ENCODE measurements at regions not wholly inside any gene's neighbourhood (a gene's known extent, or its start where the extent isn't known, plus 50 kb on each side); places are given as distances from the start of the nearest gene placed in this dataset.

DNA sequence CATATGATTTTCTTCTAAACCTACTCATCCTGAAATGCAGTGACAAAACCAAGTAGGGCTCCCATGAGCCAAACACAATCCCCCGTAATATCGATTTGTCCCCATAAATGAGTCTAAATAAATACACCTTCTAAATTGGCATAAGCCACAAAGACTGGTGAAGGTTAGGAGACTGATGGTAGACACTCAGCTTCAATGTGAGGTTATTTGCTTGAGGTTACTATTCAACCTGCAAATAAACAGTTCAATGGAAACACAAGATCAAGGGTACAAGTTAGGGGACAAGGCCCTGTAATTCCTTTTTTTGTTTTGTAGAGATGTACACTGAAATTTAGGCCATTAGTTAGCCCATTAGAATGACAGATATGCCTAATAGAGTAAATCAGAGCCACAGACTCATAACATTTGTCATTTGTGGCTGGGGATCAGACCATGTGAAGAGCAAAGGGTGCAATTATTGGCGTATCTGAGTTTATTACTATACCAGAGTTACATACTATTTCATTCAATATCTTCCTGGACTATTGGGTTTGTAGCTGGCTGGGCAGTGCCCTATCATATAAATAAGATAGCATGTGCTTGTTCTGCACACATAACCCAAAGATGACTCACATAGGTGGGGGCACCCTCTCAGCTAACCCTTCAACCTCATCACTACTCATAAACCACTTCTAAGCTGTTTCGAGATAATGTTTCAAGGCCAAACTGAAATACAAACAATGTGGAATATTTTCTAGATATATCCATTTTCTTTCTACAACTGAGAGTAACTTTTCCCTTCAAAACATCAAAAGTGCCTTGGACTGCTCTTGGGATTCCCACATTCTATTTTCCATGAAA lies 695.3 kb downstream of the KCNA4 start:
- Histone ChIP-seq H2AFZ (ENCODE audit: low read depth, low read length, poor library complexity, severe bottlenecking) (peak overlapping the region; percentile 57), H3K9me3 (ENCODE audit: control insufficient read depth in 1 of 2, insufficient read depth in 1 of 2, low read depth in 1 of 2, low read length in 2 of 2) (no peaks in the 10 kb centered on the region), H4K20me1 (ENCODE audit: insufficient read depth) (no peaks in the 10 kb centered on the region), H3K36me3 (ENCODE audit: control insufficient read depth in 1 of 2, insufficient read depth in 2 of 2, low read length in 2 of 2) (no peaks in the 10 kb centered on the region), H3K4me1 (ENCODE audit: control insufficient read depth in 1 of 2, insufficient read depth in 2 of 2, low read length in 2 of 2) (peaks cover 10 to 14% of the 10 kb centered on the region in 2 experiments; a peak in 3 of 4 replicates), H3K9me2 (ENCODE audit: insufficient read depth) (no peaks in the 10 kb centered on the region), H3K27me3 (ENCODE audit: insufficient read depth, low read length) (no peaks in the 10 kb centered on the region), H3K27ac (ENCODE audit: low read depth, low read length) (no peak overlapping the region), H3K9ac (ENCODE audit: low read length) (no peak overlapping the region), H3K79me2 (ENCODE audit: insufficient read depth, low read length) (no peaks in the 10 kb centered on the region), H3K4me3 (replicated peaks in 1 of 2; ENCODE audit: low read depth in 1 of 2, low read length in 2 of 2) (no peak overlapping the region), H3K4me2 (ENCODE audit: low read length) (peak overlapping the region; percentile 50)
- intact Hi-C loops (cut with micrococcal nuclease) = loop anchor here (5.0 kb wide), 1 partner anchor 304 kb away; no protein-coding TSS in a partner anchor
- no TSS peak for BruUV-seq (replicated peaks)
- RAD21 ChIA-PET (ENCODE audit: low non-redundant PET in 1 of 2, low total read pairs in 2 of 2, uncharacterized antibody in 2 of 2, unreplicated experiment in 2 of 2) = interaction anchor here in 1 of 2 experiments (0.6 kb wide), 1 partner anchor 533 kb away, joined by 3 read pairs; no protein-coding TSS in a partner anchor
- DNase-seq (ENCODE audit: low read depth, low spot score) = peak; percentile 39
- peak; percentile 93 for ATAC-seq
- CTCF ChIA-PET = interaction anchor here (1.0 kb wide), 1 partner anchor 22 kb away, joined by 4 read pairs; no protein-coding TSS in a partner anchor
- TF ChIP-seq ZNF274 (IDR thresholded peaks at IDR 0.05; ENCODE audit: low read depth, low read length) = no peak
- TF ChIP-seq TCF7L2 (IDR thresholded peaks at IDR 0.05; ENCODE audit: borderline replicate concordance, extremely low read depth, insufficient read depth, insufficient read length) = peak; percentile 80
- TF ChIP-seq ZFX (IDR thresholded peaks at IDR 0.05) = no peak
- peak; percentile 46; the same call in 1 of the 2 replicates for TF ChIP-seq SP1 (IDR thresholded peaks at IDR 0.05; ENCODE audit: low read depth)
- TF ChIP-seq, protein P1, sequence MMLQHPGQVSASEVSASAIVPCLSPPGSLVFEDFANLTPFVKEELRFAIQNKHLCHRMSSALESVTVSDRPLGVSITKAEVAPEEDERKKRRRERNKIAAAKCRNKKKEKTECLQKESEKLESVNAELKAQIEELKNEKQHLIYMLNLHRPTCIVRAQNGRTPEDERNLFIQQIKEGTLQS (IDR thresholded peaks at IDR 0.05) = no peak
- TF ChIP-seq, protein P2, sequence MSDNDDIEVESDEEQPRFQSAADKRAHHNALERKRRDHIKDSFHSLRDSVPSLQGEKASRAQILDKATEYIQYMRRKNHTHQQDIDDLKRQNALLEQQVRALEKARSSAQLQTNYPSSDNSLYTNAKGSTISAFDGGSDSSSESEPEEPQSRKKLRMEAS (IDR thresholded peaks at IDR 0.05) = peak; percentile 46; the same call in 1 of the 2 replicates
- 0 out of 2 replicates have a peak, but pooled peaks have one; percentile 34 for TF ChIP-seq CBX3 (IDR thresholded peaks at IDR 0.05; ENCODE audit: low read depth)
- TF ChIP-seq JUND (IDR thresholded peaks at IDR 0.05) = peak; percentile 64
- peak; percentile 57 for TF ChIP-seq FOSL1 (IDR thresholded peaks at IDR 0.05; ENCODE audit: low read depth)
- POLR2A ChIA-PET = no interaction called here
